Transverse colon (tissue), 4 donors: ENCODE measurements at regions not wholly inside any gene's neighbourhood (a gene's known extent, or its start where the extent isn't known, plus 50 kb on each side); places are given as distances from the start of the nearest gene placed in this dataset.

ENCODE experiments used
- DNase-seq: peaks from one replicate; pipeline ENCODE4 v3.0.0-alpha.2; 2019
- H3K27ac ChIP-seq, 4 donors: fragments of 200-600 bp; sonication (generic); 2 replicates each; pipeline ENCODE4 v1.5.1; 2016 to 2018; ENCODE audit warnings: inconsistent platforms in 4 of 4
- H3K27me3 ChIP-seq: fragments of 200-600 bp; sonication (generic); 2 replicates; pipeline ENCODE4 v1.5.1; 2017; ENCODE audit warnings: inconsistent platforms
- H3K36me3 ChIP-seq, 4 donors: fragments of 200-600 bp; sonication (generic); 2 replicates each; pipeline ENCODE4 v1.5.1; 2017 to 2019; ENCODE audit warnings: inconsistent platforms in 4 of 4
- H3K4me1 ChIP-seq, 4 donors: fragments of 200-600 bp; sonication (generic); 2 replicates each; pipeline ENCODE4 v1.5.1; 2017 to 2020; ENCODE audit warnings: inconsistent platforms in 4 of 4
- H3K4me3 ChIP-seq, 4 donors: fragments of 200-600 bp; sonication (generic); 1 replicate in 1 of 4; 2 replicates in 3 of 4; pipeline versions ENCODE4 v1.5.1 to v1.6.1; 2017 to 2019; ENCODE audit warnings: inconsistent platforms in 4 of 4
- H3K9me3 ChIP-seq, 2 donors: fragments of 200-600 bp; sonication (generic); 2 replicates each; pipeline ENCODE4 v1.5.1; 2017 to 2019; ENCODE audit warnings: inconsistent platforms in 2 of 2
- EP300 ChIP-seq: sonication (generic); formaldehyde crosslinking; IDR thresholded peaks from one replicate; pipeline ENCODE4 v1.6.1; 2017; ENCODE audit warnings: antibody characterized with exemption, low read depth
- POLR2A ChIP-seq: fragments of 450-650 bp; IDR thresholded peaks from one replicate; pipeline ENCODE4 v1.6.1; 2016; ENCODE audit warnings: antibody characterized with exemption, mild to moderate bottlenecking, moderate library complexity
- POLR2AphosphoS5 ChIP-seq, 3 donors: sonication (generic); formaldehyde crosslinking; IDR thresholded peaks; one replicate each; pipeline ENCODE4 v1.6.1; 2016; ENCODE audit warnings: antibody characterized with exemption in 3 of 3
- WGBS, 2 donors: methylation state at CpG; one replicate each; pipeline ENCODE4 v1.1.5; 2018; ENCODE audit warnings: low coverage in 1 of 2; 5-methylcytosine and 5-hydroxymethylcytosine counted together
- in situ Hi-C, 4 donors: fragments of 200-750 bp; cut with MboI; loops; one replicate each; pipeline versions ENCODE4 v1.15.0 to v1.15.1; 2017; ENCODE audit warnings: low sequenced_read_pairs in 3 of 4, low pct_ligation_motif_present in 1 of 4, low pct_unique_long_range_greater_than_20kb in 1 of 4
- intact Hi-C: fragments of 100-400 bp; cut with DNase I; formaldehyde crosslinking; loops from one replicate; pipeline ENCODE4 v1.15.1; 2023; ENCODE audit warnings: low total_unique reads
- TF ChIP-seq, protein P1 (sequence below), 5 experiments: fragments of 200-600 bp in 3 of 5; fragments of 450-650 bp in 2 of 5; sonication (generic) in 3 of 5; IDR thresholded peaks; 1 replicate in 2 of 5; 2 replicates in 3 of 5; pipeline ENCODE4 v1.5.1; 2016 to 2017; ENCODE audit warnings: antibody characterized with exemption in 5 of 5, inconsistent platforms in 3 of 5, mild to moderate bottlenecking in 2 of 5, moderate library complexity in 1 of 5

DNA sequence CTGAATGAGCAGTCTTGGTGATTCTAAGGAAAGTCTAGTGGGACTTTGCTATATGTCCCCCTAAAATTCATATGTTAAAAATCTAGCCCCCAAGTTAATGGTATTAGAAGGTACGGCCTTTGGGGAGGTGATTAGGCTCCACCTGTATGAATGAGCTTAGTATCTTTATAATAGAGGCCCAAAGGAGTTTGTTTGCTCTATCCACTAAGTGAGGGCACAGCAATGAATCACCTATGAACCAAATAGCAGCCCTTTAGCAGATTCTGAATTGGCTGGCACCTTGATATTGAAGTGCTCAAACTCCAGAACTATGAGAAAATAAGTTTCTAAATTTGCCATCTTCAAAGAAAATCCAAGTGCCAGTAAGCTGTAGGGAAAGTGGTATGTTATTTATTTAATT, 187.9 kb downstream of the SUCNR1 start:
- DNase-seq, result no peak
- no peaks in the 10 kb centered on the region for H3K4me1 ChIP-seq
- no peak overlapping the region for H3K4me3 ChIP-seq
- TF ChIP-seq EP300, result no peak
- TF ChIP-seq, protein P1, sequence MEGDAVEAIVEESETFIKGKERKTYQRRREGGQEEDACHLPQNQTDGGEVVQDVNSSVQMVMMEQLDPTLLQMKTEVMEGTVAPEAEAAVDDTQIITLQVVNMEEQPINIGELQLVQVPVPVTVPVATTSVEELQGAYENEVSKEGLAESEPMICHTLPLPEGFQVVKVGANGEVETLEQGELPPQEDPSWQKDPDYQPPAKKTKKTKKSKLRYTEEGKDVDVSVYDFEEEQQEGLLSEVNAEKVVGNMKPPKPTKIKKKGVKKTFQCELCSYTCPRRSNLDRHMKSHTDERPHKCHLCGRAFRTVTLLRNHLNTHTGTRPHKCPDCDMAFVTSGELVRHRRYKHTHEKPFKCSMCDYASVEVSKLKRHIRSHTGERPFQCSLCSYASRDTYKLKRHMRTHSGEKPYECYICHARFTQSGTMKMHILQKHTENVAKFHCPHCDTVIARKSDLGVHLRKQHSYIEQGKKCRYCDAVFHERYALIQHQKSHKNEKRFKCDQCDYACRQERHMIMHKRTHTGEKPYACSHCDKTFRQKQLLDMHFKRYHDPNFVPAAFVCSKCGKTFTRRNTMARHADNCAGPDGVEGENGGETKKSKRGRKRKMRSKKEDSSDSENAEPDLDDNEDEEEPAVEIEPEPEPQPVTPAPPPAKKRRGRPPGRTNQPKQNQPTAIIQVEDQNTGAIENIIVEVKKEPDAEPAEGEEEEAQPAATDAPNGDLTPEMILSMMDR (IDR thresholded peaks at IDR 0.05), result no peak
- no peaks in the 10 kb centered on the region for H3K27me3 ChIP-seq
- peak overlapping the region in 2 of 4 donors; percentile 25 to 53 for H3K27ac ChIP-seq
- WGBS, 2 donors, result 71% methylated on average over 1 of the region's 1 CpG
- H3K36me3 ChIP-seq, result no peaks in the 10 kb centered on the region
- in situ Hi-C loops, result loop anchor here in 2 of 4 donors (25.0 kb wide), 1 partner anchor 376 kb away; no protein-coding TSS in a partner anchor
- intact Hi-C loops, result no loop called here
- H3K9me3 ChIP-seq, result no peaks in the 10 kb centered on the region

DNA sequence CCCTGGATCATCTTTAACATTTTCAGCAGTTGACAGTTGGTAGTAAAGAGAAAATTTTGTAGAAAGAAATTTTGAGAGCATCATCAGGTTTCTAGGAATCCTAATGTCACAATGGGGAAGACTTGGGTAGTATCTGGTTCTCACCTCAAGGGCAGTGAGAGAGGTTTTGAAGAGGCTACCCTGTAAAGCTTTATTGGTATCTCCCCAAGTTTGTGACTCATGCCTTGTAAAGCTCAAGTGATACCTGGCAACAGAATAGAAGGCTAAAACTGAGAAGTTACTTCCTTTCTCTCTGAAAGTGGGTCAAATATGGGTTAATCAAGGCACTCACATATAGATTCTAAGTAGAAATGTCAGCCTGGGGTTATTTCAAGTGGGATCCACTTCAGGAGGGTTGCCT, 196.4 kb downstream of the SUCNR1 start:
- no peak overlapping the region for H3K4me3 ChIP-seq
- H3K9me3 ChIP-seq, result peaks cover 7 to 9% of the 10 kb centered on the region in 2 donors
- no peaks in the 10 kb centered on the region for H3K4me1 ChIP-seq
- no peaks in the 10 kb centered on the region for H3K27me3 ChIP-seq
- no peak for TF ChIP-seq POLR2A
- DNase-seq, result no peak
- in situ Hi-C loops (loop anchor here in 3 of 4 donors (10.0 to 25.0 kb wide), 2 partner anchors 367 to 375 kb away; no protein-coding TSS in a partner anchor), intact Hi-C loops (no loop called here)
- no peak overlapping the region for H3K27ac ChIP-seq
- H3K36me3 ChIP-seq, result no peaks in the 10 kb centered on the region

DNA sequence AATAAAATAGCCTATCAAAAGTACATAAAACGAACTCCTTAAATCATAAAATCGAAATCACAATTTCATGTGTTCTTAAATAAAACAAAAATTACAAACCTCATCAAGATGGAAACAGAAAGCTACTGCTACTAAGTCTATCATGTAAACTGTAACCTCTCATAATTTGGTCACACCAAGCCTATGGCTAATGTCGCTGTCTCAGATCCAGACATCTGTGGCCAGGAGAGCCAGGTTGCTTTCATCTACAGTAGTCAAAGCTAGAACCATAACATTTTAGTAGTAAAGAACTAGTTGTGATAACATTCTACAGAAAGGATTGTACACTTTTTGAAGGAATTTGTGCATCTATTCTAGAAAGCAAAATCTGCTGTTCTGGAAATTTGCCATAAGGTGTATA, 197.4 kb upstream of the MBNL1 start:
- Histone ChIP-seq H3K4me3 (no peak overlapping the region), H3K27ac (no peak overlapping the region), H3K36me3 (no peaks in the 10 kb centered on the region), H3K9me3 (peaks cover 7 to 9% of the 10 kb centered on the region in 2 donors), H3K27me3 (no peaks in the 10 kb centered on the region), H3K4me1 (no peaks in the 10 kb centered on the region)
- WGBS, 2 donors, result 88 to 93% methylated on average over 2 to 3 of the region's 3 CpGs
- intact Hi-C loops, result no loop called here
- DNase-seq, result no peak
- in situ Hi-C loops, result loop anchor here in 3 of 4 donors (10.0 to 25.0 kb wide), 2 partner anchors 366 to 373 kb away; no protein-coding TSS in a partner anchor
- TF ChIP-seq EP300 (no peak), POLR2A (no peak), POLR2AphosphoS5 (IDR thresholded peaks at IDR 0.05) (no peak)
- TF ChIP-seq, protein P1 (IDR thresholded peaks at IDR 0.05), result no peak

DNA sequence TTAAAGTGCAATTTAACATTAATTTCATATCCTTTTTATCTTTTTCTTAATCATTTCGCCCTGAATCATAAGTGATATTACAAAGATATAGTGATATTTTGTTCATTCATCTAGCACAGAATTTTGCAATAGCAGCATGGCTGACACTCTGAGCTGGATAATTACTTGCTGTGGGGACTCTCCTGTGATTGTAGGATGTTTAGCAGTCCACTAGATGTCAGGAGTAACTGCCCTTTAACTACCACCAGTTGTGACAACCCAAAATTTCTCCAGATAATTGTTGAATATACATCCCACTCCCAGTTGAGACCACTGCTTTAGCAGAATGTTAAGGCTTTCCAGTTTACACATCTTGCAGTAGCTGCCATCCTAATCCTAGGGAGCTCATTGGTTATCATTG, 196.8 kb upstream of the MBNL1 start:
- intact Hi-C loops, result no loop called here

More for the DNA sequence above, 196.8 kb upstream of the MBNL1 start:
- no peak for DNase-seq
- 62 to 71% methylated on average over 1 of the region's 1 CpG for WGBS, 2 donors
- no peaks in the 10 kb centered on the region for H3K4me1 ChIP-seq
- no peak for TF ChIP-seq EP300
- no peak for TF ChIP-seq POLR2A
- TF ChIP-seq, protein P1 (IDR thresholded peaks at IDR 0.05), result peak in 4 of 5 experiments; percentile 31 to 37 (median 34)
- TF ChIP-seq POLR2AphosphoS5 (IDR thresholded peaks at IDR 0.05), result no peak
- H3K9me3 ChIP-seq, result peaks cover 7 to 9% of the 10 kb centered on the region in 2 donors
- in situ Hi-C loops, result loop anchor here in 3 of 4 donors (10.0 to 25.0 kb wide), 2 partner anchors 365 to 373 kb away; no protein-coding TSS in a partner anchor
- H3K4me3 ChIP-seq, result no peak overlapping the region
- no peaks in the 10 kb centered on the region for H3K36me3 ChIP-seq
- H3K27ac ChIP-seq, result no peak overlapping the region
- H3K27me3 ChIP-seq, result no peaks in the 10 kb centered on the region
